WTC11 (cell line): ENCODE measurements at regions not wholly inside any gene's neighbourhood (a gene's known extent, or its start where the extent isn't known, plus 50 kb on each side); places are given as distances from the start of the nearest gene placed in this dataset.

Experiments
- ATAC-seq: fragments of 200-7000 bp; cut with Tn5 transposase; 2 replicates; pipeline ENCODE4 v1.10.0; 2021; ENCODE audit warnings: mild to moderate bottlenecking, moderate library complexity
- CTCF ChIA-PET: fragments of 300-600 bp; sonication (Branson Sonifier 250); formaldehyde crosslinking; loops from one replicate; lab custom pipeline; 2021; ENCODE audit warnings: antibody characterized with exemption; lab: Charles Lee
- POLR2A ChIA-PET: fragments of 350-600 bp; sonication (Branson Sonifier 250); formaldehyde crosslinking; loops from one replicate; lab custom pipeline; 2021; ENCODE audit warnings: antibody characterized with exemption; lab: Charles Lee
- DNase-seq: peaks from one replicate; pipeline ENCODE4 v3.0.0; 2021; ENCODE audit warnings: low spot score
- H3K27ac Mint-ChIP-seq: 2 replicates; pipeline ENCODE4 v1.8.0; 2021; ENCODE audit warnings: mixed read lengths
- H3K27me3 Mint-ChIP-seq: 2 replicates; pipeline ENCODE4 v1.8.0; 2021; ENCODE audit warnings: low read depth, mild to moderate bottlenecking, moderate library complexity, mixed read lengths
- H3K36me3 Mint-ChIP-seq: 2 replicates; pipeline ENCODE4 v1.8.0; 2021; ENCODE audit warnings: mixed read lengths
- H3K4me1 Mint-ChIP-seq: 2 replicates; pipeline ENCODE4 v1.8.0; 2022; ENCODE audit warnings: mixed read lengths
- H3K4me3 Mint-ChIP-seq: 2 replicates; pipeline ENCODE4 v1.8.0; 2021; ENCODE audit warnings: mild to moderate bottlenecking, moderate library complexity, mixed read lengths
- H3K9me3 Mint-ChIP-seq: 2 replicates; pipeline ENCODE4 v1.8.0; 2021; ENCODE audit warnings: mixed read lengths
- AR ChIP-seq: fragments of 250-450 bp; sonication (Bioruptor Pico); IDR thresholded peaks from 2 replicates; pipeline ENCODE4 v1.9.0; 2021; ENCODE audit warnings: mild to moderate bottlenecking
- ARID4B ChIP-seq: sonication (generic); formaldehyde crosslinking; IDR thresholded peaks from 2 replicates; pipeline ENCODE4 v1.8.0; 2023; ENCODE audit warnings: missing genetic modification reagents, mild to moderate bottlenecking, borderline replicate concordance
- CREM ChIP-seq: sonication (generic); formaldehyde crosslinking; IDR thresholded peaks from 2 replicates; pipeline ENCODE4 v1.8.1; 2022; ENCODE audit warnings: mild to moderate bottlenecking, missing genetic modification reagents, moderate library complexity
- E2F5 ChIP-seq: sonication (generic); formaldehyde crosslinking; IDR thresholded peaks from 2 replicates; pipeline ENCODE4 v1.8.1; 2022; ENCODE audit warnings: mild to moderate bottlenecking, moderate library complexity, missing genetic modification reagents
- ELF4 ChIP-seq: sonication (generic); formaldehyde crosslinking; IDR thresholded peaks from 2 replicates; pipeline ENCODE4 v1.8.1; 2022; ENCODE audit warnings: low read depth, mild to moderate bottlenecking, moderate library complexity, missing genetic modification reagents
- ERG ChIP-seq: fragments of 250-450 bp; sonication (Bioruptor Pico); IDR thresholded peaks from 2 replicates; pipeline ENCODE4 v1.8.0; 2021; ENCODE audit warnings: mild to moderate bottlenecking
- FOXP4 ChIP-seq: sonication (generic); formaldehyde crosslinking; IDR thresholded peaks from 2 replicates; pipeline ENCODE4 v1.8.0; 2022; ENCODE audit warnings: mild to moderate bottlenecking, missing genetic modification reagents
- IRF1 ChIP-seq: sonication (generic); formaldehyde crosslinking; IDR thresholded peaks from 2 replicates; pipeline ENCODE4 v1.8.0; 2023; ENCODE audit warnings: missing genetic modification reagents
- IRF2 ChIP-seq: sonication (generic); formaldehyde crosslinking; IDR thresholded peaks from 2 replicates; pipeline ENCODE4 v1.8.0; 2022; ENCODE audit warnings: low read depth, missing genetic modification reagents, borderline replicate concordance
- KAT7 ChIP-seq: sonication (generic); formaldehyde crosslinking; IDR thresholded peaks from 2 replicates; pipeline ENCODE4 v1.8.1; 2023; ENCODE audit warnings: missing genetic modification reagents, mild to moderate bottlenecking, borderline replicate concordance
- NR1H2 ChIP-seq: sonication (generic); formaldehyde crosslinking; IDR thresholded peaks from 2 replicates; pipeline ENCODE4 v1.9.0; 2021; ENCODE audit warnings: mild to moderate bottlenecking, moderate library complexity, missing genetic modification reagents
- PRDM15 ChIP-seq: sonication (generic); formaldehyde crosslinking; IDR thresholded peaks from 2 replicates; pipeline ENCODE4 v1.8.0; 2022; ENCODE audit warnings: missing genetic modification reagents
- PRRX2 ChIP-seq: fragments of 250-450 bp; sonication (Bioruptor Pico); IDR thresholded peaks from 2 replicates; pipeline ENCODE4 v1.8.0; 2021; ENCODE audit warnings: mild to moderate bottlenecking
- STAT6 ChIP-seq: sonication (generic); formaldehyde crosslinking; conservative IDR thresholded peaks from 2 replicates; pipeline ENCODE4 v1.8.1; 2023; ENCODE audit warnings: mild to moderate bottlenecking, low read depth, missing genetic modification reagents, moderate library complexity
- TEAD4 ChIP-seq: sonication (generic); formaldehyde crosslinking; IDR thresholded peaks from 2 replicates; pipeline ENCODE4 v1.8.0; 2022; ENCODE audit warnings: mild to moderate bottlenecking, missing genetic modification reagents
- ZBTB21 ChIP-seq: sonication (generic); formaldehyde crosslinking; IDR thresholded peaks from 2 replicates; pipeline ENCODE4 v1.8.1; 2023; ENCODE audit warnings: mild to moderate bottlenecking, missing genetic modification reagents, borderline replicate concordance
- ZNF263 ChIP-seq: sonication (generic); formaldehyde crosslinking; IDR thresholded peaks from 2 replicates; pipeline ENCODE4 v1.8.1; 2022; ENCODE audit warnings: low read depth, mild to moderate bottlenecking, moderate library complexity, missing genetic modification reagents
- ZNF671 ChIP-seq: fragments of 250-450 bp; sonication (Bioruptor Pico); IDR thresholded peaks from 2 replicates; pipeline ENCODE4 v1.8.0; 2021; ENCODE audit warnings: mild to moderate bottlenecking

GRCh38 chr2:187644486-187644885 is 90.3 kb upstream of the TFPI start (continued):
- no peak for TF ChIP-seq ZNF263
- TF ChIP-seq ARID4B = no peak
- no peak for TF ChIP-seq FOXP4 (CRISPR knock-in tag)
- no peak for TF ChIP-seq ERG
- TF ChIP-seq KAT7 (CRISPR knock-in tag) = no peak
- no peak for TF ChIP-seq ZBTB21 (CRISPR knock-in tag)
- TF ChIP-seq ELF4 (CRISPR knock-in tag) = no peak
- no peak for TF ChIP-seq PRRX2 (CRISPR knock-in tag)
- TF ChIP-seq E2F5 (CRISPR knock-in tag) = no peak

GRCh38 chr2:187644981-187645380 is 90.7 kb upstream of the TFPI start:
- POLR2A ChIA-PET = no interaction called here
- CTCF ChIA-PET = no interaction called here
- DNase-seq (no peak), ATAC-seq (no peak)
- peaks cover 3% of the 10 kb centered on the region; the same call in 1 of the 2 replicates for H3K4me1 Mint-ChIP-seq
- H3K4me3 Mint-ChIP-seq = no peak overlapping the region
- no peaks in the 10 kb centered on the region for H3K9me3 Mint-ChIP-seq
- H3K36me3 Mint-ChIP-seq = 0 out of 2 replicates have a peak, but pooled peaks cover 2% of the 10 kb centered on the region
- H3K27me3 Mint-ChIP-seq = no peaks in the 10 kb centered on the region
- no peak overlapping the region for H3K27ac Mint-ChIP-seq
- TF ChIP-seq AR (CRISPR knock-in tag) = no peak
- no peak for TF ChIP-seq PRDM15
- TF ChIP-seq NR1H2 = no peak
- no peak for TF ChIP-seq STAT6 (CRISPR knock-in tag)
- no peak for TF ChIP-seq IRF2 (CRISPR knock-in tag)
- TF ChIP-seq ZNF671 (CRISPR knock-in tag) = no peak
- TF ChIP-seq IRF1 (CRISPR knock-in tag) = no peak
- TF ChIP-seq CREM = no peak
- TF ChIP-seq TEAD4 (CRISPR knock-in tag) = no peak
